K562 (cell line): ENCODE measurements at regions not wholly inside any gene's neighbourhood (a gene's known extent, or its start where the extent isn't known, plus 50 kb on each side); places are given as distances from the start of the nearest gene placed in this dataset.

Experiments
- ATAC-seq: fragments of 200-7000 bp; cut with Tn5 transposase; 3 replicates; pipeline ENCODE4 v1.9.1; 2020; ENCODE audit warnings: moderate library complexity
- BruUV-seq: library from RNA; stranded (reverse); fragments of 400-500 nt; replicated peaks from 2 replicates; lab custom pipeline; 2021; lab: Mats Ljungman, UMichigan
- CTCF ChIA-PET: fragments of 300-600 bp; formaldehyde crosslinking; extraction: SDS; loops from one replicate; lab custom pipeline; 2021; ENCODE audit warnings: low intra/inter-chr PET ratio; lab: Yijun Ruan, JAX
- POLR2A ChIA-PET: fragments of 300-600, 350-650 bp; sonication (Branson Sonifier 250); formaldehyde crosslinking; extraction: SDS; loops from one replicate; lab custom pipeline; 2021; ENCODE audit warnings: antibody characterized with exemption, inconsistent platforms; lab: Yijun Ruan, JAX
- DNase-seq, 4 experiments: peaks; one replicate each; pipeline versions ENCODE4 v3.0.0 to v3.0.0-alpha.2; 2011 to 2018; ENCODE audit warnings: low spot score in 3 of 4, mixed read lengths in 3 of 4; ENCODE audit errors: extremely low read depth in 1 of 4
- FAIRE-seq: peaks from 2 replicates; lab custom pipeline; 2011; peaks lifted over from hg19 to GRCh38; lab: Jason Lieb, UNC
- H2AFZ ChIP-seq: 2 replicates; pipeline ENCODE4 v1.6.0; 2011; ENCODE audit warnings: low read depth, low read length, control low read depth, inconsistent platforms
- H3K27ac ChIP-seq: fragments of 200-600 bp; 3 replicates; pipeline ENCODE4 v1.8.0; 2011; ENCODE audit warnings: low read depth, mild to moderate bottlenecking, control low read depth, inconsistent platforms, low read length, moderate library complexity, mixed read lengths; ENCODE audit errors: extremely low read depth
- H3K27me3 ChIP-seq, 2 experiments: fragments of 300-600 bp in 1 of 2; 2 replicates in 1 of 2; 3 replicates in 1 of 2; pipeline versions ENCODE4 v1.6.0 to v1.8.0; 2011; ENCODE audit warnings: inconsistent platforms in 2 of 2, low read length in 2 of 2, mild to moderate bottlenecking in 1 of 2, mixed read lengths in 1 of 2, moderate library complexity in 1 of 2; ENCODE audit not compliant: control insufficient read depth in 2 of 2, insufficient read depth in 2 of 2
- H3K36me3 ChIP-seq: fragments of 300-600 bp; 3 replicates; pipeline ENCODE4 v1.8.0; 2011; ENCODE audit warnings: mild to moderate bottlenecking, low read length, inconsistent platforms; ENCODE audit not compliant: control insufficient read depth, insufficient read depth
- H3K4me1 ChIP-seq, 2 experiments: fragments of 200-600 bp in 1 of 2; replicated peaks in 1 of 2; 2 replicates in 1 of 2; 3 replicates in 1 of 2; pipeline versions ENCODE4 v1.5.1 to v1.8.0; 2011; ENCODE audit warnings: inconsistent platforms in 2 of 2, low read length in 2 of 2, mild to moderate bottlenecking in 1 of 2, mixed read lengths in 1 of 2, moderate library complexity in 1 of 2; ENCODE audit not compliant: control insufficient read depth in 2 of 2, insufficient read depth in 2 of 2
- H3K4me2 ChIP-seq: 2 replicates; pipeline ENCODE4 v1.6.1; 2011; ENCODE audit warnings: low read length, control low read depth, inconsistent platforms, mixed read lengths; ENCODE audit not compliant: insufficient read depth
- H3K4me3 ChIP-seq: fragments of 200-600 bp; sonication (generic), shearing (Covaris generic); 2 replicates; pipeline ENCODE4 v1.5.1; 2016; ENCODE audit warnings: control low read depth, inconsistent platforms
- H3K79me2 ChIP-seq: fragments of 200-600 bp; 3 replicates; pipeline ENCODE4 v1.8.0; 2011; ENCODE audit warnings: low read length, inconsistent platforms; ENCODE audit not compliant: control insufficient read depth, insufficient read depth
- H3K9ac ChIP-seq, 2 experiments: 2 replicates each; pipeline versions ENCODE4 v1.6.0 to v1.6.1; 2011; ENCODE audit warnings: low read depth in 2 of 2, low read length in 2 of 2, control low read depth in 1 of 2, inconsistent platforms in 1 of 2, mild to moderate bottlenecking in 1 of 2, mixed read lengths in 1 of 2; ENCODE audit not compliant: insufficient read depth in 1 of 2
- H3K9me1 ChIP-seq: one replicate; pipeline ENCODE4 v1.6.0; 2011; ENCODE audit warnings: inconsistent platforms, mild to moderate bottlenecking, low read length, moderate library complexity; ENCODE audit not compliant: control insufficient read depth, insufficient read depth
- H3K9me3 ChIP-seq: replicated peaks from 2 replicates; pipeline ENCODE4 v1.5.1; 2011; ENCODE audit warnings: low read depth, low read length, inconsistent platforms; ENCODE audit not compliant: control insufficient read depth, insufficient read depth
- H4K20me1 ChIP-seq: replicated peaks from 2 replicates; pipeline ENCODE4 v1.6.1; 2011; ENCODE audit warnings: low read length, inconsistent platforms, mixed read lengths; ENCODE audit not compliant: control insufficient read depth, insufficient read depth
- CHCHD3 ChIP-seq: fragments of 250-450 bp; sonication (Bioruptor Pico); IDR thresholded peaks from 2 replicates; pipeline ENCODE4 v2.1.2; 2022; ENCODE audit warnings: mild to moderate bottlenecking
- MNT ChIP-seq, 2 experiments: fragments of 450-650 bp; conservative IDR thresholded peaks; 2 replicates each; pipeline ENCODE4 v1.6.1; 2017; ENCODE audit warnings: mild to moderate bottlenecking in 2 of 2, moderate library complexity in 2 of 2
- TFAP4 ChIP-seq: sonication (generic); formaldehyde crosslinking; IDR thresholded peaks from 2 replicates; pipeline ENCODE4 v1.8.0; 2022; ENCODE audit warnings: missing genetic modification reagents, mild to moderate bottlenecking, moderate library complexity, borderline replicate concordance
- WHSC1 ChIP-seq: IDR thresholded peaks from one replicate; pipeline ENCODE4 v1.6.1; 2012; ENCODE audit warnings: low read length, control low read depth, inconsistent platforms
- ZBED1 ChIP-seq: IDR thresholded peaks from 2 replicates; pipeline ENCODE4 v1.6.1; 2014
- WGBS: fragments of 100-300 bp; shearing (Covaris generic); methylation state at CpG from one replicate; pipeline ENCODE4 v1.1.6; 2016; ENCODE audit warnings: low coverage, mixed read lengths; ENCODE audit not compliant: insufficient coverage; ENCODE audit errors: missing lambda C conversion rate; 5-methylcytosine and 5-hydroxymethylcytosine counted together
- in situ Hi-C: fragments of 300-500 bp; cut with MboI; formaldehyde crosslinking; loops from 4 replicates; pipeline ENCODE4 v1.15.0; 2018; ENCODE audit warnings: inconsistent platforms, mixed read lengths
- intact Hi-C: fragments of 100-400 bp; cut with micrococcal nuclease; formaldehyde crosslinking; loops from 2 replicates; pipeline ENCODE4 v1.14.2; 2022

- POLR2A ChIA-PET: no interaction called here
- in situ Hi-C loops: no loop called here
- 3% methylated on average over 2 of the region's 2 CpGs for WGBS
- no peaks in the 10 kb centered on the region for H3K9me1 ChIP-seq
- CTCF ChIA-PET: no interaction called here
- H2AFZ ChIP-seq: no peak overlapping the region
- no peaks in the 10 kb centered on the region for H3K79me2 ChIP-seq
- H3K36me3 ChIP-seq: no peaks in the 10 kb centered on the region
- no peaks in the 10 kb centered on the region for H3K4me1 ChIP-seq
- H3K9me3 ChIP-seq: 0 out of 2 replicates have a peak, but pooled peaks cover 3% of the 10 kb centered on the region
- H3K9ac ChIP-seq: no peak overlapping the region
- H4K20me1 ChIP-seq: no peaks in the 10 kb centered on the region
- intact Hi-C loops: no loop called here
- ATAC-seq: no peak
- no peak for FAIRE-seq
- H3K4me3 ChIP-seq: no peak overlapping the region
- no peak for DNase-seq
- no peaks in the 10 kb centered on the region for H3K27me3 ChIP-seq
- no TSS peak for BruUV-seq
- TF ChIP-seq CHCHD3 (CRISPR knock-in tag) (no peak), TFAP4 (no peak), ZBED1 (no peak), WHSC1 (no peak), MNT (conservative IDR thresholded peaks at IDR 0.05) (no peak)
- H3K27ac ChIP-seq: no peak overlapping the region
- no peak overlapping the region for H3K4me2 ChIP-seq
Measured at GRCh38 chr7:52712938-52713337, 322.5 kb upstream of the POM121L12 start.
